ENCODE measurements at regions not wholly inside any gene's neighbourhood (a gene's known extent, or its start where the extent isn't known, plus 50 kb on each side); places are given as distances from the start of the nearest gene placed in this dataset.

- TF ChIP-seq, protein P1, sequence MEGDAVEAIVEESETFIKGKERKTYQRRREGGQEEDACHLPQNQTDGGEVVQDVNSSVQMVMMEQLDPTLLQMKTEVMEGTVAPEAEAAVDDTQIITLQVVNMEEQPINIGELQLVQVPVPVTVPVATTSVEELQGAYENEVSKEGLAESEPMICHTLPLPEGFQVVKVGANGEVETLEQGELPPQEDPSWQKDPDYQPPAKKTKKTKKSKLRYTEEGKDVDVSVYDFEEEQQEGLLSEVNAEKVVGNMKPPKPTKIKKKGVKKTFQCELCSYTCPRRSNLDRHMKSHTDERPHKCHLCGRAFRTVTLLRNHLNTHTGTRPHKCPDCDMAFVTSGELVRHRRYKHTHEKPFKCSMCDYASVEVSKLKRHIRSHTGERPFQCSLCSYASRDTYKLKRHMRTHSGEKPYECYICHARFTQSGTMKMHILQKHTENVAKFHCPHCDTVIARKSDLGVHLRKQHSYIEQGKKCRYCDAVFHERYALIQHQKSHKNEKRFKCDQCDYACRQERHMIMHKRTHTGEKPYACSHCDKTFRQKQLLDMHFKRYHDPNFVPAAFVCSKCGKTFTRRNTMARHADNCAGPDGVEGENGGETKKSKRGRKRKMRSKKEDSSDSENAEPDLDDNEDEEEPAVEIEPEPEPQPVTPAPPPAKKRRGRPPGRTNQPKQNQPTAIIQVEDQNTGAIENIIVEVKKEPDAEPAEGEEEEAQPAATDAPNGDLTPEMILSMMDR (IDR thresholded peaks at IDR 0.05; ENCODE audit: insufficient read depth, low read length, poor library complexity, severe bottlenecking) = no peak
- Histone ChIP-seq H3K4me3 (ENCODE audit: low read depth, low read length) (no peak overlapping the region), H3K36me3 (ENCODE audit: control insufficient read depth, insufficient read depth, low read length) (no peaks in the 10 kb centered on the region), H3K27me3 (ENCODE audit: control insufficient read depth, insufficient read depth, low read length) (no peaks in the 10 kb centered on the region)
- no peak for DNase-seq (ENCODE audit: low read depth)
Observed at GRCh38 chr1:95370691-95371562, 136.9 kb downstream of the RWDD3 start.

DNA sequence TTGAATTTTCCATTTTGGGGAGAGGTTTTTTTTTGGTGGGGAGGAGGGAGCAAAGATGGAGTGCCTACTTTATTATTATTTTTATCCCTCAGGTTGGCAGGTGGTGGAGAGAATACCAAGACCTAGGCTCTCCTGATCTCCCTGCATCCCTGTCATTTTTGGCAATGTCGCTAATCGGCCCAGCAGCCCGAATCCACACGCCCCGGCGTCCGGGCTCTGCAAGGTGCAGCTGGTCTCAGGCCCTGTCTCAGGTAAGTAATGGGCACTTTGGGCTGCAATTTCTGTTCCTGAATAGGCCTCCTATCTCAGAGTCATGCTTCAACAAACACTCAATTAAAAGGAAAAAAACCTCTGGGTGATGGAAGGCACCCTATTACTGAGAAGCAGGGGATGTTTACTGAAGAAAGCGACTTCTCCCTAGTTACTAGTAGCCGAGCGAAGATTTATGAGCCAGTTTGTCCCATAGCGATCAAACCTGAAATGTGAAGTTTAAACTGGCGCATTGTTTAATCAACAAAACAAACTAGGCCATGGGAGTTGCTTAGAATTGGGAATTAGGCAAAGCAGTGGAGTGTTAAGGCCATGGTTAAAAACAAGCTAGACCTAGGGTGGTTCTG is 137.8 kb downstream of the RWDD3 start:
- DNase-seq (ENCODE audit: low read depth) = no peak
- H3K27me3 ChIP-seq (ENCODE audit: control insufficient read depth, insufficient read depth, low read length) = no peaks in the 10 kb centered on the region
- no peaks in the 10 kb centered on the region for H3K36me3 ChIP-seq (ENCODE audit: control insufficient read depth, insufficient read depth, low read length)
- H3K4me3 ChIP-seq (ENCODE audit: low read depth, low read length) = no peak overlapping the region
- TF ChIP-seq, protein P1 (IDR thresholded peaks at IDR 0.05; ENCODE audit: insufficient read depth, low read length, poor library complexity, severe bottlenecking) = no peak

DNA sequence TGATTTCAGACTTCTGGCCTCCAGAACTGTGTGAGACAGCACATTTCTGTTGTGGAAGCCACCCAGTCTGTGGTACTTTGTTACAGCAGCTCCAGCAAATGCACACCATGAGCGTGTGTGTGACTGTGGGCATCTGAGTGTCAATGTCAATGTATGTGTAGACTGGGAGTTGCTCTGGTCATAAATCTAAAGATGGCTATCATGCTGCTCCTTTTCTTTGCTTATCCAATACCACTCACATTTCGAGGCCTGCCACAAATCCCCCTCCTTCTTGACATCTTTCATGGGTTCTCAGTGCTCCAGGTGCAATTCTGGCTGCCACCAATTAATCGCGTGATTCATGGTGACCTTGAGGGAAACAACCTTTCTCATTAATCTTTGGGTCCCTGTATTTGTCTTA is 141.2 kb downstream of the RWDD3 start:
- Histone ChIP-seq H3K36me3 (ENCODE audit: control insufficient read depth, insufficient read depth, low read length) (no peaks in the 10 kb centered on the region), H3K27me3 (ENCODE audit: control insufficient read depth, insufficient read depth, low read length) (no peaks in the 10 kb centered on the region), H3K4me3 (ENCODE audit: low read depth, low read length) (no peak overlapping the region)
- TF ChIP-seq, protein P1 (IDR thresholded peaks at IDR 0.05; ENCODE audit: insufficient read depth, low read length, poor library complexity, severe bottlenecking) = no peak
- no peak for DNase-seq (ENCODE audit: low read depth)

GRCh38 chr1:95380909-95381308 is 146.9 kb downstream of the RWDD3 start:
- DNase-seq (ENCODE audit: low read depth) = no peak
- Histone ChIP-seq H3K36me3 (ENCODE audit: control insufficient read depth, insufficient read depth, low read length) (no peaks in the 10 kb centered on the region), H3K4me3 (ENCODE audit: low read depth, low read length) (no peak overlapping the region), H3K27me3 (ENCODE audit: control insufficient read depth, insufficient read depth, low read length) (no peaks in the 10 kb centered on the region)
- TF ChIP-seq, protein P1 (IDR thresholded peaks at IDR 0.05; ENCODE audit: insufficient read depth, low read length, poor library complexity, severe bottlenecking) = no peak

- Histone ChIP-seq H3K36me3 (ENCODE audit: control insufficient read depth, insufficient read depth, low read length) (no peaks in the 10 kb centered on the region), H3K27me3 (ENCODE audit: control insufficient read depth, insufficient read depth, low read length) (no peaks in the 10 kb centered on the region), H3K4me3 (ENCODE audit: low read depth, low read length) (no peak overlapping the region)
- TF ChIP-seq, protein P1 (IDR thresholded peaks at IDR 0.05; ENCODE audit: insufficient read depth, low read length, poor library complexity, severe bottlenecking) = no peak
- DNase-seq (ENCODE audit: low read depth) = no peak
Observed at GRCh38 chr1:95382000-95382786, 148.2 kb downstream of the RWDD3 start.
